ENCODE measurements at regions not wholly inside any gene's neighbourhood (a gene's known extent, or its start where the extent isn't known, plus 50 kb on each side); places are given as distances from the start of the nearest gene placed in this dataset.

DNA sequence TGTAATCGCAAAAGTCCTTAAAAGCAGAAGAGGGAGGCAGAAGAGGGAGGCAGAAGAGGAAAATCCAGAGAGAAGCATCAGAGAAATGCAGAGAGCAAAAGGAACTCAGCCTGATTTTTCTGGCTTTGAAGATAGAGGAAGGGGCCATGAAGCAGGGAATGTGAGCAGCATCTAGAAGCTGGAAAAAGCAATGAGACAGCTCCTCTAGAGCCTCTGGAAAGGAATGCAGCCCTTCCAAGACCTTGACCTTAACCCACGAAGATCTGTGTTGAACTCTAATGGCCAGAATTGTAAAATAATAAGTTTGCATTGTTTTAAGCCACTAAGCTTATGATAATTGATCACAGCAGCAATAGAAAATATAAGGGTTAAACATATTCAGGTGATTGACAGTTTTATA is 159.6 kb downstream of the ATPSCKMT start:
- CTCF ChIA-PET: no interaction called here
- no peak for TF ChIP-seq EP300 (IDR thresholded peaks at IDR 0.05)
- TF ChIP-seq NFE2L2 (conservative IDR thresholded peaks at IDR 0.05; ENCODE audit: low read length): no peak
- no peak for TF ChIP-seq HDAC2 (IDR thresholded peaks at IDR 0.05)
- no peak for TF ChIP-seq RAD21 (conservative IDR thresholded peaks at IDR 0.05 in 1 of 2, IDR thresholded peaks at IDR 0.05 in 1 of 2)
- TF ChIP-seq CHD4 (IDR thresholded peaks at IDR 0.05; ENCODE audit: borderline replicate concordance): no peak
- TF ChIP-seq MAFK (IDR thresholded peaks at IDR 0.05; ENCODE audit: partially characterized antibody): no peak
- TF ChIP-seq, protein P1, sequence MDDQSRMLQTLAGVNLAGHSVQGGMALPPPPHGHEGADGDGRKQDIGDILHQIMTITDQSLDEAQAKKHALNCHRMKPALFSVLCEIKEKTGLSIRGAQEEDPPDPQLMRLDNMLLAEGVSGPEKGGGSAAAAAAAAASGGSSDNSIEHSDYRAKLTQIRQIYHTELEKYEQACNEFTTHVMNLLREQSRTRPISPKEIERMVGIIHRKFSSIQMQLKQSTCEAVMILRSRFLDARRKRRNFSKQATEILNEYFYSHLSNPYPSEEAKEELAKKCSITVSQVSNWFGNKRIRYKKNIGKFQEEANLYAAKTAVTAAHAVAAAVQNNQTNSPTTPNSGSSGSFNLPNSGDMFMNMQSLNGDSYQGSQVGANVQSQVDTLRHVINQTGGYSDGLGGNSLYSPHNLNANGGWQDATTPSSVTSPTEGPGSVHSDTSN (IDR thresholded peaks at IDR 0.05): no peak
- TF ChIP-seq FOSL2 (IDR thresholded peaks at IDR 0.05): no peak
- no peak for TF ChIP-seq FOSL2 (CRISPR knock-in tag; IDR thresholded peaks at IDR 0.05)

DNA sequence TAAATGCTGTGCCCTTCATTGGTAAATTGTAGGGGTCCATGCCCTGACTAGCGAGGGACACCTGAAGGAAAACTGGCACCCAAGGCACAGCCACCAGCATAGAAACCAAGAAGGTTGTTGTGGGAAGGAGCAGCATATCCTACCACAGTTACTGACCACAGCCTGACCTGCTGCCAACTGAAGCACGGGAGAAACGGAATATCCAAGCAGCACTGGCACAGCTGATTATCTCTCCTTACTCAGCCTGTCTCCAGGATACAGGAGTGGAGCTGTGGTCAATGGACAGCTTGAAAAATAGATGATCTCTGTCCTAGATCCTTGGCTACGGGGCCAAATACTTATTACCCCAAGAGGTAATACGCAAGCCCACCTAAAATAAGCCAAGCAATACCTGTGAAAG is 164.5 kb downstream of the ATPSCKMT start:
- WGBS (ENCODE audit: missing lambda C conversion rate): 3% methylated on average over 5 of the region's 5 CpGs
- ChIA-PET CTCF (no interaction called here), POLR2A (no interaction called here)
- Histone ChIP-seq H3K27ac (no peak overlapping the region), H3K9me3 (no peaks in the 10 kb centered on the region), H3K4me3 (no peak overlapping the region), H3K4me2 (no peak overlapping the region), H3K4me1 (no peaks in the 10 kb centered on the region)
- FAIRE-seq (no peak), DNase-seq (ENCODE audit: low read depth in 1 of 2, low spot score in 1 of 2) (no peak), ATAC-seq (no peak)
- TF ChIP-seq, protein P2, sequence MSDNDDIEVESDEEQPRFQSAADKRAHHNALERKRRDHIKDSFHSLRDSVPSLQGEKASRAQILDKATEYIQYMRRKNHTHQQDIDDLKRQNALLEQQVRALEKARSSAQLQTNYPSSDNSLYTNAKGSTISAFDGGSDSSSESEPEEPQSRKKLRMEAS (IDR thresholded peaks at IDR 0.05): no peak
- TF ChIP-seq, protein P3, sequence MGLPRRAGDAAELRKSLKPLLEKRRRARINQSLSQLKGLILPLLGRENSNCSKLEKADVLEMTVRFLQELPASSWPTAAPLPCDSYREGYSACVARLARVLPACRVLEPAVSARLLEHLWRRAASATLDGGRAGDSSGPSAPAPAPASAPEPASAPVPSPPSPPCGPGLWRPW (IDR thresholded peaks at IDR 0.05): no peak
- TF ChIP-seq ZC3H11A (IDR thresholded peaks at IDR 0.05): no peak
- no peak for TF ChIP-seq ZFP36 (IDR thresholded peaks at IDR 0.05; ENCODE audit: borderline replicate concordance, partially characterized antibody)
- no peak for TF ChIP-seq HOXA7 (CRISPR knock-in tag; IDR thresholded peaks at IDR 0.05)
- TF ChIP-seq SMC3 (IDR thresholded peaks at IDR 0.05): no peak
- no peak for TF ChIP-seq RAD21 (conservative IDR thresholded peaks at IDR 0.05 in 1 of 2, IDR thresholded peaks at IDR 0.05 in 1 of 2)
- no peak for TF ChIP-seq TP53 (CRISPR knock-in tag; IDR thresholded peaks at IDR 0.05)
- no peak for TF ChIP-seq HDAC2 (IDR thresholded peaks at IDR 0.05)
- TF ChIP-seq RFX5 (IDR thresholded peaks at IDR 0.05): no peak

More for the DNA sequence above, 159.6 kb downstream of the ATPSCKMT start:
- H3K4me1 ChIP-seq: no peaks in the 10 kb centered on the region
- no peak overlapping the region for H3K27ac ChIP-seq
- H3K9me3 ChIP-seq: no peaks in the 10 kb centered on the region
- FAIRE-seq (no peak), DNase-seq (ENCODE audit: low read depth in 1 of 2, low spot score in 1 of 2) (no peak), ATAC-seq (no peak)
- H3K4me3 ChIP-seq: no peak overlapping the region
- no peak overlapping the region for H3K4me2 ChIP-seq
- POLR2A ChIA-PET: no interaction called here
- 4% methylated on average over 2 of the region's 2 CpGs for WGBS (ENCODE audit: missing lambda C conversion rate)

DNA sequence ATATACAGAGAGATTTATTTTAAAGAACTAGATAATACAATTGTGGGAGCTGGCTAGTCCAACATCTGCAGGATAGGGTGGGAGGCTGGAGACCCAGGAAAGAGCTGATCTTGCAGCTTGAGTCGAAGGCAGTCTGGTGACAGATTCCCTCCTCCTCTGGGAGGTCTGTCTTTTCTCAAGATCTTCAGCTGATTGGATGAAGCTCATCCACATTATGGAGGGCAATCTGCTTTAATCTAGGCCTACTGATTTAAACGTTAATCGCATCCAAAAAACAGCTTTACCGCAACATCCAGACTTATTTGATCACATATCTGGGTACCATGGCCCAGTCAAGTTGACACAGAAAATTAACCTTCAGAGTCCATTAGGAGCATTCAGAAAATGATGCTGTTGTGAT is 168.1 kb downstream of the ATPSCKMT start:
- ChIA-PET POLR2A (no interaction called here), CTCF (no interaction called here)
- Histone ChIP-seq H3K4me2 (no peak overlapping the region), H3K9me3 (no peaks in the 10 kb centered on the region), H3K4me3 (no peak overlapping the region), H3K27ac (no peak overlapping the region), H3K4me1 (no peaks in the 10 kb centered on the region)
- 36% methylated on average over 4 of the region's 4 CpGs for WGBS (ENCODE audit: missing lambda C conversion rate)
- ATAC-seq (no peak), DNase-seq (ENCODE audit: low read depth in 1 of 2, low spot score in 1 of 2) (no peak), FAIRE-seq (no peak)
- TF ChIP-seq, protein P1 (IDR thresholded peaks at IDR 0.05): no peak
- TF ChIP-seq ZNF302 (CRISPR knock-in tag; IDR thresholded peaks at IDR 0.05) (no peak), FOSB (CRISPR knock-in tag; IDR thresholded peaks at IDR 0.05) (no peak), ESRRA (IDR thresholded peaks at IDR 0.05; ENCODE audit: borderline replicate concordance, low read length) (no peak), CHD2 (IDR thresholded peaks at IDR 0.05; ENCODE audit: low read length, partially characterized antibody) (no peak), POLR2AphosphoS2 (conservative IDR thresholded peaks at IDR 0.05; ENCODE audit: low read length) (no peak), ZC3H11A (IDR thresholded peaks at IDR 0.05) (no peak), PHF8 (IDR thresholded peaks at IDR 0.05; ENCODE audit: borderline replicate concordance, low read depth) (no peak), FOXS1 (CRISPR knock-in tag; IDR thresholded peaks at IDR 0.05) (no peak), MAFK (IDR thresholded peaks at IDR 0.05; ENCODE audit: partially characterized antibody) (no peak), HDAC2 (IDR thresholded peaks at IDR 0.05) (no peak), POLR2A (IDR thresholded peaks at IDR 0.05; ENCODE audit: low read length) (no peak), HOXA7 (CRISPR knock-in tag; IDR thresholded peaks at IDR 0.05) (no peak), RARB (CRISPR knock-in tag; IDR thresholded peaks at IDR 0.05) (no peak), SMC3 (IDR thresholded peaks at IDR 0.05) (no peak)
- TF ChIP-seq, protein P4, sequence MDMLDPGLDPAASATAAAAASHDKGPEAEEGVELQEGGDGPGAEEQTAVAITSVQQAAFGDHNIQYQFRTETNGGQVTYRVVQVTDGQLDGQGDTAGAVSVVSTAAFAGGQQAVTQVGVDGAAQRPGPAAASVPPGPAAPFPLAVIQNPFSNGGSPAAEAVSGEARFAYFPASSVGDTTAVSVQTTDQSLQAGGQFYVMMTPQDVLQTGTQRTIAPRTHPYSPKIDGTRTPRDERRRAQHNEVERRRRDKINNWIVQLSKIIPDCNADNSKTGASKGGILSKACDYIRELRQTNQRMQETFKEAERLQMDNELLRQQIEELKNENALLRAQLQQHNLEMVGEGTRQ (IDR thresholded peaks at IDR 0.05): no peak
- TF ChIP-seq, protein P5, sequence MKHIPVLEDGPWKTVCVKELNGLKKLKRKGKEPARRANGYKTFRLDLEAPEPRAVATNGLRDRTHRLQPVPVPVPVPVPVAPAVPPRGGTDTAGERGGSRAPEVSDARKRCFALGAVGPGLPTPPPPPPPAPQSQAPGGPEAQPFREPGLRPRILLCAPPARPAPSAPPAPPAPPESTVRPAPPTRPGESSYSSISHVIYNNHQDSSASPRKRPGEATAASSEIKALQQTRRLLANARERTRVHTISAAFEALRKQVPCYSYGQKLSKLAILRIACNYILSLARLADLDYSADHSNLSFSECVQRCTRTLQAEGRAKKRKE (CRISPR knock-in tag; IDR thresholded peaks at IDR 0.05; ENCODE audit: low read depth): no peak
